Ovary (tissue), 3 donors: ENCODE measurements at regions not wholly inside any gene's neighbourhood (a gene's known extent, or its start where the extent isn't known, plus 50 kb on each side); places are given as distances from the start of the nearest gene placed in this dataset.

Experiments
- EP300 ChIP-seq: sonication (generic); formaldehyde crosslinking; IDR thresholded peaks from one replicate; pipeline ENCODE4 v1.6.1; 2017; ENCODE audit warnings: antibody characterized with exemption
- POLR2A ChIP-seq: fragments of 450-650 bp; IDR thresholded peaks from one replicate; pipeline ENCODE4 v1.6.1; 2017; ENCODE audit warnings: antibody characterized with exemption, mild to moderate bottlenecking, moderate library complexity
- TF ChIP-seq, protein P1 (sequence below), 3 donors: fragments of 450-650 bp in 2 of 3; fragments of 200-600 bp in 1 of 3; IDR thresholded peaks; one replicate each; pipeline versions ENCODE4 v1.5.1 to v1.8.0; 2016 to 2022; ENCODE audit warnings: antibody characterized with exemption in 3 of 3, mild to moderate bottlenecking in 1 of 3
- donor health status: DM: no; HTN: no; CAD: no.

GRCh38 chr7:155184923-155185322, 112.8 kb upstream of the INSIG1 start:
- TF ChIP-seq, protein P1, sequence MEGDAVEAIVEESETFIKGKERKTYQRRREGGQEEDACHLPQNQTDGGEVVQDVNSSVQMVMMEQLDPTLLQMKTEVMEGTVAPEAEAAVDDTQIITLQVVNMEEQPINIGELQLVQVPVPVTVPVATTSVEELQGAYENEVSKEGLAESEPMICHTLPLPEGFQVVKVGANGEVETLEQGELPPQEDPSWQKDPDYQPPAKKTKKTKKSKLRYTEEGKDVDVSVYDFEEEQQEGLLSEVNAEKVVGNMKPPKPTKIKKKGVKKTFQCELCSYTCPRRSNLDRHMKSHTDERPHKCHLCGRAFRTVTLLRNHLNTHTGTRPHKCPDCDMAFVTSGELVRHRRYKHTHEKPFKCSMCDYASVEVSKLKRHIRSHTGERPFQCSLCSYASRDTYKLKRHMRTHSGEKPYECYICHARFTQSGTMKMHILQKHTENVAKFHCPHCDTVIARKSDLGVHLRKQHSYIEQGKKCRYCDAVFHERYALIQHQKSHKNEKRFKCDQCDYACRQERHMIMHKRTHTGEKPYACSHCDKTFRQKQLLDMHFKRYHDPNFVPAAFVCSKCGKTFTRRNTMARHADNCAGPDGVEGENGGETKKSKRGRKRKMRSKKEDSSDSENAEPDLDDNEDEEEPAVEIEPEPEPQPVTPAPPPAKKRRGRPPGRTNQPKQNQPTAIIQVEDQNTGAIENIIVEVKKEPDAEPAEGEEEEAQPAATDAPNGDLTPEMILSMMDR (IDR thresholded peaks at IDR 0.05), result no peak
- TF ChIP-seq POLR2A, result no peak
- no peak for TF ChIP-seq EP300
